GM23338 (cell line): ENCODE measurements at regions not wholly inside any gene's neighbourhood (a gene's known extent, or its start where the extent isn't known, plus 50 kb on each side); places are given as distances from the start of the nearest gene placed in this dataset.

Experiments
- CREB1 ChIP-seq: fragments of 250-450 bp; sonication (Bioruptor Pico); IDR thresholded peaks from 2 replicates; pipeline ENCODE4 v1.5.0; 2020; ENCODE audit warnings: low read depth, mild to moderate bottlenecking, moderate library complexity
- CTCF ChIP-seq, 2 experiments: fragments of 200-600 bp in 1 of 2; sonication (generic) in 1 of 2; conservative IDR thresholded peaks; 2 replicates each; pipeline versions ENCODE4 v1.5.1 to v1.6.1; 2016 to 2017; ENCODE audit warnings: antibody characterized with exemption in 2 of 2, low read depth in 2 of 2, mild to moderate bottlenecking in 2 of 2, moderate library complexity in 1 of 2
- ETS1 ChIP-seq: IDR thresholded peaks from 2 replicates; pipeline ENCODE4 v1.6.1; 2016; ENCODE audit warnings: antibody characterized with exemption
- EZH2 ChIP-seq: fragments of 200-600 bp; sonication (generic); IDR thresholded peaks from one replicate; pipeline ENCODE4 v1.8.0; 2017; ENCODE audit warnings: antibody characterized with exemption, mild to moderate bottlenecking, low read depth; ENCODE audit not compliant: unreplicated experiment
- EZH2phosphoT487 ChIP-seq: fragments of 200-600 bp; sonication (generic); IDR thresholded peaks from one replicate; pipeline ENCODE4 v1.8.1; 2018; ENCODE audit warnings: antibody characterized with exemption; ENCODE audit not compliant: unreplicated experiment
- JUNB ChIP-seq: IDR thresholded peaks from one replicate; pipeline ENCODE4 v1.6.1; 2016; ENCODE audit warnings: antibody characterized with exemption; ENCODE audit not compliant: unreplicated experiment
- NANOG ChIP-seq: IDR thresholded peaks from 2 replicates; pipeline ENCODE4 v1.6.1; 2016; ENCODE audit warnings: antibody characterized with exemption, borderline replicate concordance
- POLR2AphosphoS5 ChIP-seq: IDR thresholded peaks from 2 replicates; pipeline ENCODE4 v1.6.1; 2016; ENCODE audit warnings: antibody characterized with exemption, low read depth
- REST ChIP-seq: IDR thresholded peaks from one replicate; pipeline ENCODE4 v1.6.1; 2018; ENCODE audit warnings: antibody characterized with exemption; ENCODE audit not compliant: unreplicated experiment
- STAT1 ChIP-seq: IDR thresholded peaks from one replicate; pipeline ENCODE4 v1.6.1; 2016; ENCODE audit warnings: antibody characterized with exemption; ENCODE audit not compliant: unreplicated experiment
- ZNF114 ChIP-seq: fragments of 250-450 bp; sonication (Bioruptor Pico); IDR thresholded peaks from 2 replicates; pipeline ENCODE4 v1.5.0; 2020; ENCODE audit warnings: mild to moderate bottlenecking, moderate library complexity
- ZNF331 ChIP-seq: fragments of 250-450 bp; sonication (Bioruptor Pico); IDR thresholded peaks from 2 replicates; pipeline ENCODE4 v1.5.0; 2020; ENCODE audit warnings: low read depth, mild to moderate bottlenecking, moderate library complexity

GRCh38 chr1:78283691-78284090 lies 207.1 kb upstream of the PTGFR start:
- no peak for TF ChIP-seq CTCF (conservative IDR thresholded peaks at IDR 0.05; ENCODE audit: low read depth in 2 of 2)
- no peak for TF ChIP-seq EZH2
- TF ChIP-seq POLR2AphosphoS5: no peak
- TF ChIP-seq NANOG: no peak
- no peak for TF ChIP-seq ETS1
- no peak for TF ChIP-seq JUNB
- no peak for TF ChIP-seq EZH2phosphoT487
- TF ChIP-seq REST: no peak
- no peak for TF ChIP-seq CREB1 (CRISPR knock-in tag)
- no peak for TF ChIP-seq STAT1
- TF ChIP-seq ZNF331: no peak
- no peak for TF ChIP-seq ZNF114 (CRISPR knock-in tag)
